NCI-H1092 treated with DMSO at 0.1 percent for 48 hours (cell line): ENCODE measurements at regions not wholly inside any gene's neighbourhood (a gene's known extent, or its start where the extent isn't known, plus 50 kb on each side); places are given as distances from the start of the nearest gene placed in this dataset.
"Not testable (repeated sequence)": the region's sequence is repeated elsewhere in the genome, so short reads cannot be mapped to it uniquely, and the experiment has no call there.

ENCODE experiments used
- DNase-seq: peaks from one replicate; lab custom pipeline; 2025; lab: John Stamatoyannopoulos, UW

DNA sequence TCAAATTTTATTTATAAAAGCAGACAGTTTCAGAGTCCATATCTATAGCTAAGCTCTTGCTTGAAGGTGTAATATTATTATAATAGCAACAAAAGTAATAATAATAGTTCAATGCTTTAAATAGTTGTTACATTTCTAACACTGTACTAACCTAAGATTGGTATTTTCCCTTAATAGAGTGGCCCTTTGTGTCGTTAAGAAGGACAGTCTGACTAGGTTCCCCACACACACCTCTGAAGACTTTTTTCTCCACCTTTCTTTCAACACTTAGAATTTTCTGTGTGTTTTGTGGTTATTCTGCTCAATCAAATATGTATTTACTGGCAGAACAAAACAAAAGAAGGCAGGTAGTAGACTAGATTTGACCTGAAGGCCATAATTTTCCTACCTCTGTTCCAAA is 223.2 kb upstream of the ACO1 start:
- DNase-seq = no peak

DNA sequence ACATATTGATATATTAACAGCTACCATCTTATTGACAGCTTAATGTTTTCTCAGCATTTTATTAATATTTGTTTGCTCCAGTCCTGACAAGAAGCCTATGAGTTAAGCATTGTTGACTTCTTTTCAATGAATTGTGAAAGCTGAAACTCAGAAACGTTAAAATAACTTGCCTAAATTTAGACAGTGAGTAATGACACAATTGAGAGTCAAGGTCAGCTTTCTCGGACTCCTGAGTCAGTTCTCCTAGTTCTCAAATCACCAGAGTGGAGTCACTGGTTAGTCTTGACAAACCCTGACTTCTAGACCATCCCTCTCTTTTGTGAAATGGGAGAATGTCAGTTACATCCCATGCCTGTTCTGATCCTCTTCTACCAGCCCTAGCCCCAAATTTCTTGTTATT is 222.7 kb upstream of the ACO1 start:
- DNase-seq = no peak

DNA sequence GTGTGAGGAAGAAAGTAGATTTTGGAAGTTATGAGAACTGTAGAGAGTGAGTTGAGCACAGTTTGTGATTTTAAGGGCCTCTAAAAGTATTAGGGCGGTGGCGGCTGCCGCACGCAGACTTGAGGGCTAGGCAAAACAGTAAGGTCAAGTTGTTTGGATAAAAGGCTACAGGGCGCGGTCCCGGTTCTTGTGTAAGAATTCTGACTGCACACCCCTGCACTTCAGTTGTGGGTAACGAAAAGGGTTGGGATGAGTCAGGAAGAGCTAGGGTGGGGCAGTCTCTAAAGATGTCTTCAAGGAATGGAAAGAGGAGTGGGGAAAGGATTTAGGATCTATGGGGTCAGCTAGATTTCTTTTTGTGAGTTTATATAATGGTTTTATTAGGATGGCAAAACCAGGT is 218.1 kb upstream of the ACO1 start:
- not testable (repeated sequence) for DNase-seq

DNA sequence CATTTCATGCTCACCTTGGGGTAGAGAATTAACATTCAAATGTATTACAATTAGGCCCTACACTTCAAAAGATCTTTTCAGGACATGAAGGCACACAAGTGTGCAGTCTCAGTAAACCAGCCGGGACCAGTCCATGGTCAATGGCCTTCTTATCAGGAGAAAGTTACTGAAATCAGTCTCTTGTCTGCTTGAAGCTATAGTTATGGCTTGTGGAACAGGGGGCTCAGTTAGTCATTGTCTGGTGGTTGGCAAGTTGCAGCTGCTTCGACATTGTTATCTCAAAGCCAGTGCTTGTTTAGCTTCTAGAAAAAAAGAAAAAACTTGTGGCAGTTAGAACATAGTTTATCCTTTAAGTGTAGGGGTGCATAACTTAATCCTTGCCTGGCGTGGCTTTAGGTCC is 213.1 kb upstream of the ACO1 start:
- no peak for DNase-seq

DNA sequence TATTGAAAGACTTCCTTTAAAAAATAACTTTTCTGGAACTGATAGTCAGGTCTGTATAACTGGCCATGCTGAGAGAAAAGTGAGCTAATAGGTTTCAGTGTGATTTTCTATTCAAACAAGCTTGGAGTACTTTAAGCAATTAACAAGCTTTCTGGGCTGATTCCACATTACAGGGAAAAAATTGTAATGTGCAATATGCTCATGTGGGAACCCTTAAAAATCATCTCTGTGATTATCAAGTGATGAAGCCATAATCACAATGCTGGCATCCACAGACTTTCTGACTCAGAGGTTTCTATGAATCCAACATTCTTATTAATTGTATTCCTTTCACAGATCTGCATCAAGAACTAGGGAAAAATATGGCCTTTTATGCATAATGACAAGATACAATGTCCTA is 212.2 kb upstream of the ACO1 start:
- DNase-seq = no peak

DNA sequence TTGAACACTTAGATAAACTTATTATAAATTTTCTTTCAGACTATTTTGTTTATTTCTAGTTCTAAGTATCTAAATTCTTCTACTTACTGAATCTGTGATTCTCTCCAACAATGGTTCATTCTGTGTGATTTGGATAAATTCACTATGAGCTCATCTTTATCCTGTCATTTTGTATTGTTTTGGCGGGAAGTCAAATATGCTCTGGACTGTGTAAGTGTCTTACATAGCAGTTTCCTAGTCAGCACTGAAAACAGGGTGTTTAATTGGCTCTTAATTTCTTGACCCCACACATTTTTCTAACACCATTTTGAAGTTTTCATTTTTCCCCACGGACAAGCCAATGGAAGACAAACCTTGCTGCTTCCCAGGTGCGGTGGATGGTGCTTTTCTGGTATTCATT is 207.0 kb upstream of the ACO1 start:
- no peak for DNase-seq

DNA sequence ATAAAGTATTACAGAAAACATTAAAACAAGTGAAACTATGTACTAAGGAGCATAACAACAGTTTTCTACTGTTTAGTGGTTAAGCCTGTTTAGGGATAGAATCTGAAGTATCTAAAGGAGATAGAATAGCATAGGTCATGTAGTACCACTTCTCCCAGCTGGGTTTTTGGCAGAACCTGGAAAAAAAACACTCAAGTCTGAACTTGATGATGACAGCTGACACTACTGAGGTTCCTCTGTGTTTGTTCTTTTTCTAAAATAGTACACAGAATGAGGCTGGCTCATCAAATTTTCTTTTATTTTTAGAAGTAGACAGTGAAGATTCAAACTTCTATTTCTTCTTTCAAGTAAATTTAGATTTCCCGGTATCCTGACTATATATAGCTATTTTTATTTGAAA is 203.8 kb upstream of the ACO1 start:
- DNase-seq = peak; percentile 44

DNA sequence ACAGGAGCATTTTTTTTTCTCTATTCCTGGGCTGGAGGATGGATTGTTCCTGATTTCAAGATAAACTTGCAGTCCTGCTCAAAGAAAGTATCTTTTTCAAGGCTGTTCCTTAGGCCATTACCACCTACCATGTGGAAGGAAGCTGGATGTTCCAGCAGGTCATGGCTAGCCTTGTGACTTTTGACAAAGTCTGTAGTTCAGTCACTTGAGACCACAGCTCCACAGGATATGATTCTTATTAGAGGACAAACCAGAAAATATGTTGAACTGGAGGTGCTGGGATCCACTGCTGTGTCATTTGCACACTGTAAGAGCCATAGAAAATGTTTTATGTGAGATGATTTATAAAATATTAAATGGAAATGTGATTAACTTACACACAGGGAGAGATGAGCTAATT is 184.2 kb upstream of the ACO1 start:
- no peak for DNase-seq

DNA sequence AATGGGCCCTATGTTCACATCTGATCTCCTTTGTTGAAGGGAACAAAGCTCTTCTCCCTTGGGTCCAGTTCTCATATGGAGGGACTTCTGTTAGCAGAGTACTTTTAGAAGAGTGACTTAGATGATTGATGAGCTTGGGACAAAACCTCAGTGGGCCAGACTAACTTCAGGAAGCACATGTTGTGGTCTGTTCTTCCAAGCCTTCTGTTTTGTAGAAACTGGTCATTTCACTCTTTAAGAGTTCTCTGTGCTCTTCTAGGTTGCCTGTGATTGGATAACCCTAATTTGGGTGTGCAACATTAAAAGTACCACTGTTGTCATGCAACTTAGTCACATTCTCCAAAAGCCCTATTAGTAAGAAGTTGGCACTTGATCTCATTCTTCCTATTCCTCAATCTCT is 183.5 kb upstream of the ACO1 start:
- DNase-seq = no peak

DNA sequence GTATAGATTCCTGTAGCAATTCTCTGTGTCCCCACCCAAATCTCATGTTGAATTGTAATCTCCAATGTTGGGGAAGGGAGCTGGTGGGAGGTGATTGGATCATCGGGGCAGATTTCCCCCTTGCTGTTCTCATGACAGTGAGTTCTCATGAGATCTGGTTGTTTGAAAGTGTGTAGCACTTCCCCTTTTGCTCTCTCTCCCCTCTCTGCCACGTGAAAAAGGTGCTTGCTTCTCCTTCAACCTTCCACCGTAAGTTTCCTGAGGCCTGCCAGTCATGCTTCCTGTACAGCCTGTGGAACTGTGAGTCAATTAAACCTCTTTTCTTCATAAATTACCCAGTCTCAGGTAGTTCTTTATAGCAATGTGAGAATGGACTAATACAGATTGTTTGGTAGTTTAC is 175.3 kb upstream of the ACO1 start:
- not testable (repeated sequence) for DNase-seq

DNA sequence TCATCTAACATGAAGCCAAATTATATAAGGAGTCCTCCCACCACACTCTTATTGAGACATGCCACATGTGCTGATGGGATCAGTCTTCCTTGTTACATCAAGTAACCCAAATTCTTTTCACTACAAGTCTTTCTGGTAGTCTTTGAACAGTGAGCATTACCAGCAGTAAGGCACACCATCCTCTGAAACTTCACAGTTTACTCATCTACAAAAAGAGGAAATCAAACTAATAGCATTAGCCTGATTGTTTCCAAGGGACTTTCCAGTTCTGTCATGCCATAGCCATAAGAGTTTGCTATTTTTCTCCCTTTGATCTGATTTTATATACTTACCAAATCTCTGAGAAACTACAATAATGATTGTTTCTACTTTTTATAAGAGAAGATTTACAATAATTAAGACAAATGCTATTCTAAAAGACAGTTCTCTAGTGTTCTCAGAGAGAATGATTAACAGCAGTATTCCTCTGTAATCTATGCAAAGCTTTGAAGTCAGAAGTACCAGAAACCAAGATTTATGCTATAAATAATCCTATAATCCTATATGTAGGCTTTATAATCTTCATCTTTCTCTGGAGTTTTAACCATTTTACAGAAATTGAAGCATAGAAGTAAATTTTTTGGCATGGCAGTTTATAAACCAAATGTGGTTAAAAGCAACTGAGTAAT is 166.2 kb upstream of the ACO1 start:
- DNase-seq = no peak

DNA sequence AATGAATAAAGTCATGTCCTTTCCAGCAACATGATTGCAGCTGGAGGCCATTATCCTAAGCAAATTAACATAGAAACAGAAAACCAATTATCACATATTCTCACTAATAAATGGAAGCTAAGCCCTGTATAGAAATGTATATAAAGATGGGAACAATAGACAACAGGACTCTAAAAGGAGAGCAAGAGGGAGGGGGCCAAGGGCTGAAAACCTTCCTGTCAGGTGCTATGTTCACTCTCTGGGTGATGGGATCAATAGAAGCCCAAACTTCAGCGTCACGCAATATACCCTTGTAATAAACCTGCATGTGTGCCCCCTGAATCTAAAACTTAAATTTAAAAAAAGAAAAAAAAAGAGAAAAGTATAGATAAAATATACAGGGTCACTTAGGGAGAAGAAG is 163.7 kb upstream of the ACO1 start:
- no peak for DNase-seq

DNA sequence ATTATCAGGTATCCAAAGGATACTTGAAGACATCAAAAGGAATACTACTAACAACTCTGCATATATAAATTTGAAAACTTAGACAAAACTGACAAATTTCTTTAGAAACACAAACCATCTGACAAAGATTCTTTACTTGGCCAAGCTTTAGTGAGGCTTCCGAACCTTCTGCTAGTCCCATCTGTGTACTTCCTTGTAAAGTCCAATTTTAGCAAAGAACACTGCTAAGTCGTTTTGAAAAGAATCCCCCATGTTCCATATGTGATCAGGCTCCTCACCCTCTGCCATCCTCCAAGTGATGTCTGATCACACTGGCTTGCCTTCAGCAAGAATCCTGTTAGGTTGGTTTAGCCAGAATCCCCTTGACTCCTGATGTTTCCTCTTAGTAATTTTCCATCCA is 150.0 kb upstream of the ACO1 start:
- no peak for DNase-seq

DNA sequence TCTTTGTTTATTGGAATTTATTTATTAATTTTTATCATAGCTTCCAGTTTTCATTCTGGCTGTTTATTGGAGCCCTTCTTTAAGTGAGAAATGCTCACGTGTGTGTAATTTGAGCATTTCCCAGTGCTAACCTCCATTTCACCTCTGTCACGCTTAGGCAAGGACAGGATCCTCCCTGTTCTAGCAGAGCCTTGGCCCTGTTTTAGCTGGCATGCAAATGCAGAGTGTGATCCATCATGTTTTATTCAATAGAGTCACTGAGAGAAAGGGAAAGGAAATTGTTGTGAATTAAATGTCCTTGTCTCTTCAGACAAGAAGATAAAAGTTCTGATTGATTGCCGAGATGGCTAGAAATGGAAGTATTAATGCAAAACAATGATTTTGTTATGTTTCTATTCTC is 137.3 kb upstream of the ACO1 start:
- DNase-seq = no peak

DNA sequence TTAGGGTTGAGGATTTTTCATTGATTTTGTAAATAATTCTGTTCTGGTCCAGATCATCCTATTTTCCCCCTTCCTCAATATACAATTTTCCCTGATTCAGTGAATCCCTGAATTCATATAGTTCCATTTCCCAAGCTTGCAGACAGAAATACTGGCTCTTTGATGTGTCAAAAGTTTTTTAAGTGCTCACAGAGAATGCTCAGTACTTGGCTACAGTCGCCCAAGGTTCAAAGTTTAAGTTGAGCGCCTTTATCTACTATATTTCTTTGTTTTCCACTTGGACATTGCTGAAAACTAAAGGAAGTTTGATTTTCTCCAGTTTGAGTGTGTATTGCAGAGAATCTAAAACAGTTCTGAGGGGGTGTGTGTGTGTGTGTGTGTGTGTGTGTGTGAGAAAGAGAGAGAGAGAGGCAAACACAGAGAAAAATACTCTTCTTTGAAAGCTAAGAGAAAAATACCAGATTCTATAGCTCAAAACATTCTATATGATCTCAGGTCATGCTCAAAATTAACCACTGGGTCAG is 136.2 kb upstream of the ACO1 start:
- no peak for DNase-seq

DNA sequence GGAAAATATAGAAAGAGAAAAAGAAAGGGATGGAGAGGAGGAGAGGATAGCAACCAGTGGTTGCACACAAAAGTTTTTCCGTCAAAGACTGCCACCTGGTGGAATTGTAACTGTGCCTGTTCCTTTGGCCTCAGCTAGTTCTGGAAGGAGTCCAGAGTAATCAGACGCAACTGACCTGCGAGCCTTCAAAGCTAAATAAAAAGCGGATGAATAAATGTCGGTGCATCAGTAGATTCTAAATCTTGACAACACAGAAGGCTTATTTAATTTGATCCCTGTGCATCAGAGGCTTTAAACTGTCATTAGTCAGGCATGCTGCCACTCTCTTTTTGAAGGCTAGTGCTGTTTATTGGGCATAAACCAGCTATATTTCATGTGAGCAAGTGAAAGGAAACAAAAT is 132.9 kb upstream of the ACO1 start:
- peak; percentile 82 for DNase-seq

DNA sequence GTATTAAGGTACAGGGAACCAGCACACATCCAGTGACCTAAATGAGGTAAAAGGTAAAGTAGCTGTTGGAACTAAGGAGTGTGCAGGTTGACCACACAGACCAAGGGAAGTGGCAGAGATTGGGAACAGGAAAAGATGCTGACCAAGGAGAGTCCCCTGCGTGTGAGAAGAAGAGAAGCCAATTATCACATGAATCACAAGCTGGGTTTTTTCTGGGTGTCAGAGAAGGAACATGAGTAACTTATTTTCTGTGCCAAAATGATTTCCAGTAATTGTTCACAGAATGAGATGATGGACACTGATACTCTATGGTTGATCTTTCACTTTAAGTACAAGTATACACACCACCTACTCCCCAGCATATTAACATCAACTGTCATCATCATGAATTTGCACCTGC is 130.7 kb upstream of the ACO1 start:
- DNase-seq = no peak

DNA sequence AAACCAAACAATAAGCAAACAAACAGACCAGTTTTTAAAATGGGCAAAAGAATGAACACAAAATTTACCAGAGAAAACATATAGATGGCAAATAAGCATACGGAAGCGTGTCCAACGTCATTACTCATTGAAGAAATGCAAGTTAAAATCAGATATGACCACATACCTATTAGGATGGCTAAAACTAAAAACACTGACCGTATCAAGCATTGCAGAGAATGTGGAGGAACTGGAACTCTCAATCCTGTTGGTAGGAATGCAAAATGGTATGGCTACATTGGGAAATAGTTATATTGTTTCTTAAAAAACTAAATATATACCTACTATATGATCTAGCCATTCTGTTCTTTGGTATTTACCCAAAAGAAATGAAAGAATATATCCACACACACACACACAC is 129.4 kb upstream of the ACO1 start:
- DNase-seq = no peak

DNA sequence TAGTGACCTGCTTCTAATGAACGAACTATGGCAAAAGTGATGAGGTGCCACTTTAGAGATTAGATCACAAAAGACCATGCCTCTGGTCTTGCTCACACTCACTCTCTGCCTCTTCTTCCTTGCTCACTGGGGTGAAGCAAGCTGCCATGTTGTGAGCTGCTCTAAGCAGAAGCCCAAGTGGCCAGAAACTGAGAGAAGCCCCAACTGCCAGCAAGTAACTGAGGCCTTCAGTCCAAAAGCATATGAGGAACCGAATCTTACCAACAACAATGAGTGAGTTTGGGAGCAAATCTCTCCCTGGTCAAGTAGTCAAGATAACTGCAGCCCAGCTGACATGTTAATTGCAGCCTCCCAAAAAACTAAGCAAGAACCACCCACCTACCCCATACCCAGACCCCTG is 126.0 kb upstream of the ACO1 start:
- DNase-seq = no peak

DNA sequence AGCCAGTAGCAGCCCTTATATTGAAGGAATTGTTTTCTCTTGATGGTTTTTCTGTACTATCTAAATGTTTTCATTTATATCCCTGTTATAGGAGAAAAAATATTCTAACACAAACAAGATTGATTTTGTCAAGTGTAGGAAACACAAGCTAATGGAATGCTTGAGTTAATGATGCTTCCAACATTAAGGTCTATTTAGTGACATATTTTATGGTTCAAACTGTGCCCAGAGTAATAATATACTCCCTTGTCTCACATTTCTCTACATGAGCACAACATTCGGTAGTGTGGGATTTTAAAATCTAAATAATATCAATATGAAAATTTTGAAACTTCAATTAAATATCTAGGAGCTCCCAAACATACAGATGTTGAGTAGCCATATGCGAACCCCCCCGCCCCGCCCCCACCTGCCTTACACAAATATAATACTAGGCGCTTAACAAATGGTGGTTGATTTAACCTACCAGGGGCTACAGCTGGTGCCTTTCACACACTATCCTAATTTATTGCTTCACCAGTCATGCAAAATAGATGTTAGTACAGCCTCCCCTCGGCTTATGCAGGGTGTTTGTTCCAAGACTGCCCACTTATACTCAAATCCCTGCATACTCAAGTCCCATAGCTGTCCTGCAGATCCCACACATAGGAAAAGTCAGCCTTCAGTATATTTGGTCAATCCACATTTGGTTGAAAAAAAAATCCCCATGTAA is 124.1 kb upstream of the ACO1 start:
- no peak for DNase-seq

DNA sequence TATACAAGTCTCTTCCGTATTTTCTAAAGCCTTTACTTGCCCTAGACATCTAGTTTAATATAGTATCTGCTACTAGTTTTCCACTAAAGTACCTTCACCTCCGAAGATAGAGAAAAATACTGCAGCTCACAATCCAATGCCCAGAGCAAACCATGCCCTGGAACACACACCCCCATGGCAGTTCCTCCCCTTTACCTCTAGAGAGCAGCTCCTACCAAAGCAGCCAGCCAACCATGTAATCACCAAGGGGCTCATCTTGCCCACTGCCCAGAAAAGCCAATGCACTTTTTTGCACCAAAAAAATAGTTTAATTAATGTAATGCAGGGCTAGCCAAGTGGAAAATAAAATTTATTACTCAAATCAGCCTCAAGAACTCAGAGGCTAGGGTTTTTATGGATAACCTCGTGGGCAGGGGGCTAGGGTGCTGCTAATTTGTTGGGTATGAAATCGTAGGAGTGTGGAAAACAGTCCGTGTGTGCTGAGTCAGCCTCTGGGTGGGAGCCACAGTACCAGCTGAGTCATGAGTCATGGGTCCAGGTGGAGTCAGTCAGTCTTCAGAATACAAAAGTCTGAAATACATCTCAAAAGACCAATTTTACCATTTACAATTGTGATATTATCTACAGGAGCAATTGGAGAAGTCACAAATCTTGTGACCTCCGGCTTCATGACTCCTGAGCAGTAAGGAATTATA is 120.1 kb upstream of the ACO1 start:
- DNase-seq = peak; percentile 4

DNA sequence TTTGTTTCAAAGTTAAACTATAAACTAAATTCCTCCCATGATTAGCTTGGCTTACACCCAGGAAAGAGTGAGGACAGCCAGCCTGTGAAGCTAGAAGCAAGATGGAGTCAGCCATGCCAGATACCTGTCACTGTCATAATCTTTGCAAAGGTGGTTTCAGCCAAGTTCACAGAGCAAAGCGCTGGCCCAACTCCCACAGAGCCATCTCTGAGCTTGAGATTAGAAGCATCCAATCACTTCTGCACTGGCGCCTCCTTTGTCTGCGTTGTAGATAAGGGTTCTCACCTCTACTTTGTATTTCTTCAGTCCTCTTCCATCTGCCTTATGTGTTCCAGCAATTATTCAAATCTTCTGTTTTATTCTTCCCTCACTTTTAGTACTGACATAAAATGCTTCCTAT is 119.4 kb upstream of the ACO1 start:
- no peak for DNase-seq

DNA sequence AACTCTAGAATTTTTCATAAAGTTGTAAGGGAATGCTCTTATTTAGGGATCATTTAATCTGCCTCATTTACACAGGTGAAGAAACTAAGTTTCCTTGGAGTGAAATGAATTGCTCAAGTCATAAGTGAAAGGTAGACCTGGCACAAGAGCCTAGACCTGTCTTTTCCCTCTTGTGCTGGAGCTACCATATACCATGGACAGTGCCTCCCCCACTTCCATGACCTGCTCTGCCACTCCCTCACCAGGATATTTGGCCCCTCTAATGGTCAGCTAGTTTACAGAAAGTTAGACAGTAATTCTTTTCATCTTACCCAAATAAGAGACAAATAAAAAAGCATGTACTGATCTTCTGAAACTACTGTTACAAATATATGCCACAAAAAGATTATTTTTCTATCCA is 105.5 kb upstream of the ACO1 start:
- DNase-seq = no peak
